ENCODE measurements at regions not wholly inside any gene's neighbourhood (a gene's known extent, or its start where the extent isn't known, plus 50 kb on each side); places are given as distances from the start of the nearest gene placed in this dataset.

DNA sequence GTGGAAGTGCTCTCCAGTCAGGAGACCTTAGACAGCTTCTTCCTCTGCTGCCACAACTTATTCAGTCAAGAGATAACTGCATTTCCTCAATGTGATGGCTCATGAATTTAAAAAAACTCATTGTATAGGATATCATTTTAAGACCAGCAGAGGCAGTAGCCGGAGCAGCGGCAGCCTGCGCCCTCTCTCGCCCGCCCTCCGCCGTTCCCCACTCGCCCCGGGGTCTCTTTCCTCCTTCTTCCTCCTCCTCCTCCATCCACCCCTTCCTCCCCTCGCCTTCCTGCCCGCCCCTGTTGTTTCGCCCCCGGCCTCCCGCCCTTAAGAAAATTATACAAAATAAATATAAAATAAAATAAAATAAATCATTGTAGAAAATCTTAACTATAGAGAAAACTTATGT is 687.6 kb downstream of the FLRT2 start:
- TF ChIP-seq, protein P1, sequence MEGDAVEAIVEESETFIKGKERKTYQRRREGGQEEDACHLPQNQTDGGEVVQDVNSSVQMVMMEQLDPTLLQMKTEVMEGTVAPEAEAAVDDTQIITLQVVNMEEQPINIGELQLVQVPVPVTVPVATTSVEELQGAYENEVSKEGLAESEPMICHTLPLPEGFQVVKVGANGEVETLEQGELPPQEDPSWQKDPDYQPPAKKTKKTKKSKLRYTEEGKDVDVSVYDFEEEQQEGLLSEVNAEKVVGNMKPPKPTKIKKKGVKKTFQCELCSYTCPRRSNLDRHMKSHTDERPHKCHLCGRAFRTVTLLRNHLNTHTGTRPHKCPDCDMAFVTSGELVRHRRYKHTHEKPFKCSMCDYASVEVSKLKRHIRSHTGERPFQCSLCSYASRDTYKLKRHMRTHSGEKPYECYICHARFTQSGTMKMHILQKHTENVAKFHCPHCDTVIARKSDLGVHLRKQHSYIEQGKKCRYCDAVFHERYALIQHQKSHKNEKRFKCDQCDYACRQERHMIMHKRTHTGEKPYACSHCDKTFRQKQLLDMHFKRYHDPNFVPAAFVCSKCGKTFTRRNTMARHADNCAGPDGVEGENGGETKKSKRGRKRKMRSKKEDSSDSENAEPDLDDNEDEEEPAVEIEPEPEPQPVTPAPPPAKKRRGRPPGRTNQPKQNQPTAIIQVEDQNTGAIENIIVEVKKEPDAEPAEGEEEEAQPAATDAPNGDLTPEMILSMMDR (IDR thresholded peaks at IDR 0.05): no peak
- TF ChIP-seq POLR2A (IDR thresholded peaks at IDR 0.05): no peak

Measured in thyroid gland (tissue), 4 donors.